ENCODE measurements at regions not wholly inside any gene's neighbourhood (a gene's known extent, or its start where the extent isn't known, plus 50 kb on each side); places are given as distances from the start of the nearest gene placed in this dataset.

GRCh38 chr7:52504561-52504960 lies 530.9 kb upstream of the POM121L12 start:
- H3K27ac ChIP-seq (ENCODE audit: extremely low read depth, low read depth, low read length) = no peak overlapping the region
- no peaks in the 10 kb centered on the region for H3K4me1 ChIP-seq (ENCODE audit: control insufficient read depth, insufficient read depth, low read length)
- ChIA-PET POLR2A (no interaction called here), CTCF (interaction anchor here (0.7 kb wide), 1 partner anchor 1931 kb away, joined by 3 read pairs; no protein-coding TSS in a partner anchor)
- no peaks in the 10 kb centered on the region for H3K9me3 ChIP-seq (ENCODE audit: control insufficient read depth, insufficient read depth, low read depth, low read length)
- TF ChIP-seq ZNF335 (tag by site-specific recombination; conservative IDR thresholded peaks at IDR 0.05) (no peak), ZNF639 (tag by site-specific recombination; IDR thresholded peaks at IDR 0.05) (no peak), ZNF354C (tag by site-specific recombination; IDR thresholded peaks at IDR 0.05; ENCODE audit: borderline replicate concordance, low read depth) (no peak), MZF1 (tag by site-specific recombination; IDR thresholded peaks at IDR 0.05; ENCODE audit: borderline replicate concordance) (no peak), ZNF10 (tag by site-specific recombination; IDR thresholded peaks at IDR 0.05) (no peak)
- H3K36me3 ChIP-seq (ENCODE audit: control insufficient read depth in 2 of 2, insufficient read depth in 1 of 2, low read length in 2 of 2) = no peaks in the 10 kb centered on the region
- no peak overlapping the region for H3K4me3 ChIP-seq (ENCODE audit: low read depth, low read length)

DNA sequence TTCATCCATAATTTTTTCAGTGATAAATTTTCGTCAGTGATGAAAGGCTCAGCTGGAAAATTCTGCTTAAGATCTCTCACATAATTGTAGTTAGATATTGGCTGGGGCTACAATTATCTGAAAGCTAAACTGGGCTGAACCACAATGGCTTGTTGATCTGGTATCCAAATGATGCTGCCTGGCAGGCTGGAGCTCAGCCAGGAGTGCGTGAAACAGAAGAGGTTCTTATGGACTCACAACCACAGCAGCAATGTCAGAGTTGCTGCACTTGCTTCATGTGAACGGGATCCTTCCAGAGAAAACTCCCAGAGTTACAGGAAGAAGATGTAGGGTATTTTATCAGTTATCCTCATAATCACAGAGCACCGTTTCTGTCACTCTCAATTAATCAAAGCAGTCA lies 533.2 kb upstream of the POM121L12 start:
- no peak overlapping the region for H3K27ac ChIP-seq (ENCODE audit: extremely low read depth, low read depth, low read length)
- CTCF ChIA-PET = no interaction called here
- no peaks in the 10 kb centered on the region for H3K4me1 ChIP-seq (ENCODE audit: control insufficient read depth, insufficient read depth, low read length)
- TF ChIP-seq BCL11B (tag by site-specific recombination; IDR thresholded peaks at IDR 0.05; ENCODE audit: low read depth) = no peak
- no peak for TF ChIP-seq ZFP3 (tag by site-specific recombination; IDR thresholded peaks at IDR 0.05; ENCODE audit: low read depth)
- no peak for TF ChIP-seq ZNF571 (tag by site-specific recombination; IDR thresholded peaks at IDR 0.05)
- TF ChIP-seq, protein P1, sequence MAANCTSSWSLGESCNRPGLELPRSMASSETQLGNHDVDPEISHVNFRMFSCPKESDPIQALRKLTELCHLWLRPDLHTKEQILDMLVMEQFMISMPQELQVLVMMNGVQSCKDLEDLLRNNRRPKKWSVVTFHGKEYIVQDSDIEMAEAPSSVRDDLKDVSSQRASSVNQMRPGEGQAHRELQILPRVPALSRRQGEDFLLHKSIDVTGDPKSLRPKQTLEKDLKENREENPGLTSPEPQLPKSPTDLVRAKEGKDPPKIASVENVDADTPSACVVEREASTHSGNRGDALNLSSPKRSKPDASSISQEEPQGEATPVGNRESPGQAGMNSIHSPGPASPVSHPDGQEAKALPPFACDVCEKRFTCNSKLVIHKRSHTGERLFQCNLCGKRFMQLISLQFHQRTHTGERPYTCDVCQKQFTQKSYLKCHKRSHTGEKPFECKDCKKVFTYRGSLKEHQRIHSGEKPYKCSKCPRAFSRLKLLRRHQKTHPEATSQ (tag by site-specific recombination; IDR thresholded peaks at IDR 0.05) = no peak
- no peak for TF ChIP-seq IKZF3 (tag by site-specific recombination; IDR thresholded peaks at IDR 0.05)
- no peak for TF ChIP-seq ZNF341 (tag by site-specific recombination; IDR thresholded peaks at IDR 0.05; ENCODE audit: low read depth)
- TF ChIP-seq ZBTB17 (tag by site-specific recombination; IDR thresholded peaks at IDR 0.05) = no peak
- TF ChIP-seq ZNF280D (tag by site-specific recombination; IDR thresholded peaks at IDR 0.05) = no peak
- TF ChIP-seq ZNF121 (tag by site-specific recombination; IDR thresholded peaks at IDR 0.05) = no peak
- TF ChIP-seq ZBTB49 (tag by site-specific recombination; IDR thresholded peaks at IDR 0.05; ENCODE audit: low read depth) = no peak
- no peak for TF ChIP-seq ZNF23 (tag by site-specific recombination; IDR thresholded peaks at IDR 0.05; ENCODE audit: borderline replicate concordance)
- no peak for TF ChIP-seq ZNF629 (tag by site-specific recombination; IDR thresholded peaks at IDR 0.05)
- TF ChIP-seq ZNF513 (tag by site-specific recombination; IDR thresholded peaks at IDR 0.05) = no peak
- TF ChIP-seq SCRT2 (tag by site-specific recombination; IDR thresholded peaks at IDR 0.05) = no peak
- TF ChIP-seq ZEB2 (tag by site-specific recombination; IDR thresholded peaks at IDR 0.05) = no peak
- no peak for TF ChIP-seq ZNF621 (tag by site-specific recombination; IDR thresholded peaks at IDR 0.05)
- TF ChIP-seq CTCF (tag by site-specific recombination; IDR thresholded peaks at IDR 0.05) = no peak
- no peak for TF ChIP-seq ZNF530 (tag by site-specific recombination; IDR thresholded peaks at IDR 0.05; ENCODE audit: low read depth)

More for the DNA sequence above, 533.2 kb upstream of the POM121L12 start:
- H3K4me3 ChIP-seq (ENCODE audit: low read depth, low read length) = no peak overlapping the region
- no peaks in the 10 kb centered on the region for H3K36me3 ChIP-seq (ENCODE audit: control insufficient read depth in 2 of 2, insufficient read depth in 1 of 2, low read length in 2 of 2)
- no peaks in the 10 kb centered on the region for H3K9me3 ChIP-seq (ENCODE audit: control insufficient read depth, insufficient read depth, low read depth, low read length)
- POLR2A ChIA-PET = no interaction called here

Data from HEK293 (cell line).